Smooth muscle cell (in vitro differentiated cells): ENCODE measurements at regions not wholly inside any gene's neighbourhood (a gene's known extent, or its start where the extent isn't known, plus 50 kb on each side); places are given as distances from the start of the nearest gene placed in this dataset.

Experiments used
- DNase-seq: peaks from one replicate; lab custom pipeline; 2025; ENCODE audit not compliant: unreplicated experiment; lab: John Stamatoyannopoulos, UW
- H2AFZ ChIP-seq: fragments of 200-600 bp; sonication (generic); 2 replicates; pipeline ENCODE4 v1.6.0; 2016; ENCODE audit warnings: antibody characterized with exemption, low read depth, mild to moderate bottlenecking
- H3F3A ChIP-seq: fragments of 200-600 bp; sonication (generic); 2 replicates; pipeline ENCODE4 v1.6.0; 2017; ENCODE audit warnings: antibody characterized with exemption, low read depth
- H3K27ac ChIP-seq: fragments of 200-600 bp; sonication (generic); 2 replicates; pipeline ENCODE4 v1.5.1; 2016; ENCODE audit warnings: low read depth, mild to moderate bottlenecking
- H3K27me3 ChIP-seq: fragments of 200-600 bp; sonication (generic); 2 replicates; pipeline ENCODE4 v1.6.1; 2016; ENCODE audit warnings: low read depth, mild to moderate bottlenecking
- H3K36me3 ChIP-seq: fragments of 200-600 bp; sonication (generic); 2 replicates; pipeline ENCODE4 v1.5.1; 2016; ENCODE audit warnings: low read depth
- H3K4me1 ChIP-seq: fragments of 200-600 bp; sonication (generic); 2 replicates; pipeline ENCODE4 v1.5.1; 2016; ENCODE audit warnings: low read depth
- H3K4me2 ChIP-seq: fragments of 200-600 bp; sonication (generic); 2 replicates; pipeline ENCODE4 v1.6.0; 2016; ENCODE audit warnings: mild to moderate bottlenecking
- H3K4me3 ChIP-seq: fragments of 200-600 bp; sonication (generic); 2 replicates; pipeline ENCODE4 v1.5.1; 2016; ENCODE audit warnings: mild to moderate bottlenecking
- H3K79me2 ChIP-seq: fragments of 200-600 bp; sonication (generic); 2 replicates; pipeline ENCODE4 v1.6.0; 2016; ENCODE audit warnings: low read depth, mild to moderate bottlenecking
- H3K9ac ChIP-seq: fragments of 200-600 bp; sonication (generic); 2 replicates; pipeline ENCODE4 v1.6.0; 2016; ENCODE audit warnings: low read depth
- H3K9me3 ChIP-seq: fragments of 200-600 bp; sonication (generic); replicated peaks from 2 replicates; pipeline ENCODE4 v1.5.1; 2016; ENCODE audit warnings: low read depth
- H4K20me1 ChIP-seq: fragments of 200-600 bp; sonication (generic); 2 replicates; pipeline ENCODE4 v1.6.0; 2016; ENCODE audit warnings: low read depth
- WGBS: methylation state at CpG from one replicate; pipeline ENCODE4 v1.1.7; 2016; ENCODE audit warnings: low lambda C conversion rate; 5-methylcytosine and 5-hydroxymethylcytosine counted together
- TF ChIP-seq, protein P1 (sequence below): fragments of 200-600 bp; sonication (generic); IDR thresholded peaks from 2 replicates; pipeline ENCODE4 v1.5.1; 2017; ENCODE audit warnings: borderline replicate concordance, mild to moderate bottlenecking, antibody characterized with exemption; ENCODE audit not compliant: insufficient read depth, poor library complexity, severe bottlenecking

DNA sequence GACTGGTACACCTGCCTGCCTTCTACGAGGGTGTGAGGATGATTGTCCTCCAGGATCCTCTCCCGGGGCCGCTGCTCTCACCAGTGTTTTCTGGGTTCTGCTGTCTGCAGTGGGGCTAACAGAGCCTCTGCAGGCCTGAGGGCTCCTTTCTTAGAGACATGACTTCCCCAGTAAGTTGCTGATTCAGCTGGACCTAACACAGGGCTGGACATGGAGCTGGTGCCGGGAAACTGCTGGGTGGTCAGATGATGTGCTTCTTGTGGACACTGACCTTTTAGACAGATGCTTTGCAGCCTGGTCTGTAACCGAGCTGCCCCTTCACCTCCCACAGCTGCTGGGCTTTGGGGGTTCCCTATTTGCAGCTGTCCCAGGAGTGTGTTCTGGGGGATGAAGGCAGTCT, 71.5 kb downstream of the FOXL1 start:
- H3K9me3 ChIP-seq: no peaks in the 10 kb centered on the region
- no peak for DNase-seq
- H4K20me1 ChIP-seq: no peaks in the 10 kb centered on the region
- WGBS: 91% methylated on average over 5 of the region's 5 CpGs
- no peaks in the 10 kb centered on the region for H3K36me3 ChIP-seq
- H3K27ac ChIP-seq: no peak overlapping the region
- no peak overlapping the region for H2AFZ ChIP-seq
- TF ChIP-seq, protein P1, sequence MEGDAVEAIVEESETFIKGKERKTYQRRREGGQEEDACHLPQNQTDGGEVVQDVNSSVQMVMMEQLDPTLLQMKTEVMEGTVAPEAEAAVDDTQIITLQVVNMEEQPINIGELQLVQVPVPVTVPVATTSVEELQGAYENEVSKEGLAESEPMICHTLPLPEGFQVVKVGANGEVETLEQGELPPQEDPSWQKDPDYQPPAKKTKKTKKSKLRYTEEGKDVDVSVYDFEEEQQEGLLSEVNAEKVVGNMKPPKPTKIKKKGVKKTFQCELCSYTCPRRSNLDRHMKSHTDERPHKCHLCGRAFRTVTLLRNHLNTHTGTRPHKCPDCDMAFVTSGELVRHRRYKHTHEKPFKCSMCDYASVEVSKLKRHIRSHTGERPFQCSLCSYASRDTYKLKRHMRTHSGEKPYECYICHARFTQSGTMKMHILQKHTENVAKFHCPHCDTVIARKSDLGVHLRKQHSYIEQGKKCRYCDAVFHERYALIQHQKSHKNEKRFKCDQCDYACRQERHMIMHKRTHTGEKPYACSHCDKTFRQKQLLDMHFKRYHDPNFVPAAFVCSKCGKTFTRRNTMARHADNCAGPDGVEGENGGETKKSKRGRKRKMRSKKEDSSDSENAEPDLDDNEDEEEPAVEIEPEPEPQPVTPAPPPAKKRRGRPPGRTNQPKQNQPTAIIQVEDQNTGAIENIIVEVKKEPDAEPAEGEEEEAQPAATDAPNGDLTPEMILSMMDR: no peak
- no peak overlapping the region for H3K9ac ChIP-seq
- no peaks in the 10 kb centered on the region for H3F3A ChIP-seq
- H3K27me3 ChIP-seq: no peaks in the 10 kb centered on the region
- H3K79me2 ChIP-seq: no peaks in the 10 kb centered on the region
- H3K4me1 ChIP-seq: no peaks in the 10 kb centered on the region
- no peak overlapping the region for H3K4me2 ChIP-seq
- no peak overlapping the region for H3K4me3 ChIP-seq

DNA sequence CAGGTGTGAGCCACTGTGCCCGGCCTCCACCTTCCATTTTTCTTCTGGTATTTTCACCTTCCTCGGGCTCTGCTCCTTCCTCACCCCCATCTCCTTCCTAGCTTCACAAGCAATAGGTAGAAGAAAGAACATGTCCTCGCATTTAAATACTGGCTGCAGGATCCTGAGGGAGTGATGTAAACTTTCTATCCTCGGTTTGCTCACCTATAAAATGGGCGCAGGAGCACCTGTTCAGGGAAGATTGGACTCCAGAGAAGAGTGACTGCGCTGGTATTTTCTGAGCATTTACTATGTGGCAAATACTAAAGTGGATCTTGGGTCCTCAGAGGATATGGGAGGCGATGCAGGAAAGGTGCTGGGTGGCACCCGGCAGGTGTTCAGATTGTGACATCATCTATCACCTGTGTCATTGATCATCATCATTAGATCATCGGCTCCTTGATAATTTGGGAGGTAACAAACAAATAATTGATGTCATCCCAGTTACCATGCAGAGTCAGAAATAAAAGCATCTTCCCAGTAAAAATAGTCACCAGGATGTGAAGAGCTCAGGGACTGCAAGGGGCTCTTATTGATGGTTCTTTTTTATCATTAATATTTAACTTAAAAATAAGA, 72.8 kb downstream of the FOXL1 start:
- Histone ChIP-seq H3K9me3 (no peaks in the 10 kb centered on the region), H3K4me3 (no peak overlapping the region), H3K27ac (no peak overlapping the region), H3K9ac (no peak overlapping the region), H3F3A (no peaks in the 10 kb centered on the region), H4K20me1 (no peaks in the 10 kb centered on the region), H3K4me2 (peak overlapping the region; percentile 35), H3K79me2 (no peaks in the 10 kb centered on the region), H3K4me1 (no peaks in the 10 kb centered on the region), H2AFZ (no peak overlapping the region), H3K27me3 (no peaks in the 10 kb centered on the region), H3K36me3 (no peaks in the 10 kb centered on the region)
- no peak for DNase-seq
- 93% methylated on average over 9 of the region's 9 CpGs for WGBS
- TF ChIP-seq, protein P1: no peak

DNA sequence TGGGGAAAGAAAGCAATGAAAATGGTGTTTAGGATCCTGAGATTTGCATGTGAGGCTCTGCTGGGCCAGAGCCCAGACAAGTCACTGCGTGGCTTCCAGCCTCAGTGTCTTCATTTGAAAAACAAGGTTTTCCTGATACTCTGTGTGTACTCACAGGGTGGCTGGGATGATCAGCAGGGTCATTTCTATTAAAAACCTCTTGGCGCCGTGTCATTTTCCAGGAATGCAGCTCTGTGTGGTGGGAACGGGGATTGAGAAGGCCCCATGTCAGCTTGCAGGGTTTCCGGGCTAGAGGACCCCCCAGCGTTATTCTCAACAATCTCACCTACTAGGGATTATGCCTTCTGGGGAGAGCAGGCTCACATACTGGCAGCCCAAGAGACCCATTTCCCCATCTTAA, 73.5 kb downstream of the FOXL1 start:
- TF ChIP-seq, protein P1: no peak
- no peaks in the 10 kb centered on the region for H3K4me1 ChIP-seq

More for the DNA sequence above, 73.5 kb downstream of the FOXL1 start:
- H3K27ac ChIP-seq: no peak overlapping the region
- no peaks in the 10 kb centered on the region for H3K27me3 ChIP-seq
- no peak overlapping the region for H3K4me3 ChIP-seq
- no peaks in the 10 kb centered on the region for H3F3A ChIP-seq
- H3K36me3 ChIP-seq: no peaks in the 10 kb centered on the region
- no peaks in the 10 kb centered on the region for H4K20me1 ChIP-seq
- no peaks in the 10 kb centered on the region for H3K79me2 ChIP-seq
- no peaks in the 10 kb centered on the region for H3K9me3 ChIP-seq
- H3K4me2 ChIP-seq: peak overlapping the region; percentile 35
- no peak overlapping the region for H3K9ac ChIP-seq
- 48% methylated on average over 6 of the region's 6 CpGs for WGBS
- DNase-seq: no peak
- no peak overlapping the region for H2AFZ ChIP-seq
